Astrocyte of the cerebellum (primary cell): ENCODE measurements at regions not wholly inside any gene's neighbourhood (a gene's known extent, or its start where the extent isn't known, plus 50 kb on each side); places are given as distances from the start of the nearest gene placed in this dataset.
"Not testable (repeated sequence)": the region's sequence is repeated elsewhere in the genome, so short reads cannot be mapped to it uniquely, and the experiment has no call there.

Experiments used
- DNase-seq: peaks from one replicate; pipeline ENCODE4 v3.0.0-alpha.2; 2011; ENCODE audit warnings: low read depth
- H3K4me3 ChIP-seq: 2 replicates; pipeline ENCODE4 v1.5.1; 2011; ENCODE audit warnings: mild to moderate bottlenecking, low read depth, low read length, moderate library complexity
- in situ Hi-C: cut with HindIII; loops from 2 replicates; pipeline ENCODE4 v1.10.0; 2017; ENCODE audit warnings: low sequenced_read_pairs
- TF ChIP-seq, protein P1 (sequence below): IDR thresholded peaks from 2 replicates; pipeline ENCODE4 v1.5.1; 2012; ENCODE audit warnings: low read length, low read depth, moderate library complexity, mild to moderate bottlenecking; ENCODE audit errors: missing control alignments

DNA sequence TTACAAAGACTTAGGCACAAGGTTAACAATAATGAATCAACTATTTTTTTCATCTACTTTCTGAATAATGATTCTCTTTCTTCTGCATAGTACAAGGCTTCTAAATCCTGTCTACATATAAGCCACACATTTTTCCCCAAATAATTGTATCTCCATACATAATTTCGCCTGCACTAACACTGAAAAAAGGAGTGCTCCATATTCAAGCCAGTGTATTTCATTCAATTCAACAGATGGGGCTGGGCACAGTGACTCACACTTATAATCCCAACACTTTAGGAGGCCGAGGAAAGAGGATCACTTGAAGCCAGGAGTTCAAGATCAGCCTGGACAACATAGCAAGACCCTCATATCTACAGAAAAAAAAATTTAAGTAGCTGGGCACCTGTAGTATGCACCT is 86.0 kb upstream of the ZNF800 start:
- no peak overlapping the region for H3K4me3 ChIP-seq
- in situ Hi-C loops: no loop called here
- DNase-seq: no peak
- TF ChIP-seq, protein P1, sequence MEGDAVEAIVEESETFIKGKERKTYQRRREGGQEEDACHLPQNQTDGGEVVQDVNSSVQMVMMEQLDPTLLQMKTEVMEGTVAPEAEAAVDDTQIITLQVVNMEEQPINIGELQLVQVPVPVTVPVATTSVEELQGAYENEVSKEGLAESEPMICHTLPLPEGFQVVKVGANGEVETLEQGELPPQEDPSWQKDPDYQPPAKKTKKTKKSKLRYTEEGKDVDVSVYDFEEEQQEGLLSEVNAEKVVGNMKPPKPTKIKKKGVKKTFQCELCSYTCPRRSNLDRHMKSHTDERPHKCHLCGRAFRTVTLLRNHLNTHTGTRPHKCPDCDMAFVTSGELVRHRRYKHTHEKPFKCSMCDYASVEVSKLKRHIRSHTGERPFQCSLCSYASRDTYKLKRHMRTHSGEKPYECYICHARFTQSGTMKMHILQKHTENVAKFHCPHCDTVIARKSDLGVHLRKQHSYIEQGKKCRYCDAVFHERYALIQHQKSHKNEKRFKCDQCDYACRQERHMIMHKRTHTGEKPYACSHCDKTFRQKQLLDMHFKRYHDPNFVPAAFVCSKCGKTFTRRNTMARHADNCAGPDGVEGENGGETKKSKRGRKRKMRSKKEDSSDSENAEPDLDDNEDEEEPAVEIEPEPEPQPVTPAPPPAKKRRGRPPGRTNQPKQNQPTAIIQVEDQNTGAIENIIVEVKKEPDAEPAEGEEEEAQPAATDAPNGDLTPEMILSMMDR: no peak

DNA sequence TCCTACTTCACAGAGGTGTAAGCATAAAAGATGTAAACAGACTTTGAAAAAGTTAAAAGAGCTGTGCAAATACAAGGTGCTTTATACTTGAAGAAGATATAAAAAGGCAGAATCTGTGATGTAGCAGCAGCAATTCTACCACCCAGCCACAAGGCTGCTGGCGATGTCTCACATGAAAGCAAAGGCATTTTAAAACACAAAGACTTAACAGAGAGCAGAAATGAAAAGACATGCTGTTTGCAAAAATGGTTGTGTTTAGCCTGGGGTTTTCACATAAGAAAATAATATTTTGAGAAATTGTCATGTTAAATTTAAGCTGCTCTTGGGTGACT is 85.5 kb upstream of the ZNF800 start:
- no peak for DNase-seq

DNA sequence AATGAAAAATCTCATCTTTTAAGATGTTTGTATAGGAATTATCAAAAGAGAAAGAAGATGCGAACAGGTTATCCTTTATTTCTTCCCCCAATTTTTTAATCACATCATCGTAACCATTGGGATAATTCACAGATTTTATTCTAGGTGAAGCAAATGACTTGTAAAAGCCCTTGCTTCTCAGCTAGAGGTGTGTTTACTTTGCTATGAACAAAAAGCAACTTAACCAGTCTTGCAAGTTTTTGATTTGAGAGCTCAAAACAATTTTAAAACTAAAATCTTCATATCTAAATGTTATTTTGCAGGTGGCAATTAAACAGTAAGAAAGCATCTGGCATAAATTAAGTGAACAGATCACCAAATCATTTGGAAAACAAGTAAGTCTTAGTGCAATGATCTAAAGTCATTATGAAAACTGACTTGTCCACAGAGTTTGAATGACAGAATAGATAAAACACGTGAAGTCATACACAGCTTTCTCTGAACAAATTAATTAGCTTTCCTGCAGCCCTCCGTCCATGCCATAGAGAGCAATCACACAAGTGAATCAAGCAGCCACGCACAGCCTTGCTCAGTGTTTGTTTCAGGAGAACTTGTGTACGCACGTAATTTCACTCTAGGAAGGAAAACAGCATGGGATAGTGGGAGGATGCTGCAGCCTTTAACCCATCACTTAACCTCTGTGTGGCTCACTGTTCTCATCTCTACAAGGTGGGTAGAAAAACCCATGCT is 85.0 kb upstream of the ZNF800 start:
- TF ChIP-seq, protein P1: no peak
- in situ Hi-C loops: no loop called here
- H3K4me3 ChIP-seq: no peak overlapping the region
- DNase-seq: no peak

More for the DNA sequence above, 85.5 kb upstream of the ZNF800 start:
- in situ Hi-C loops: no loop called here
- no peak overlapping the region for H3K4me3 ChIP-seq
- TF ChIP-seq, protein P1: no peak

DNA sequence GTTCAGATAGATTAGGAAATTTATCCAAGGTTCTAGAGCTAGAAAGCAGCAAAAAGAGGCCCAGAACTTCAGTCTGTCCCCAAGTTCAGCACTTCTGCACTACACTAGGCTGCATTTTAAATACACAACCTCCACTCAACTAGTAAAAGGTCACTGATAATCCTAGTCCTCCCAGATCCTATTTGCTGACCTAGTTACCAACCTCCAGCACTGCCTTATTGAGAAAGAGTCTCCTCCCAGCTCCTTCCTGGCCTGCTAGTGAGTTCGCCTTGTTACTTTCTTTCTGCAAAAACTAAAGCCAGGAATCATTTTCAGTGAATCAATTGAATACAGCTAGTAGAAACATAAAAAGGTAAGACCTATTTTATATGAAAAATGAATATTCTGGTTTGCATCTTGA is 84.1 kb upstream of the ZNF800 start:
- no peak for DNase-seq
- TF ChIP-seq, protein P1: no peak
- in situ Hi-C loops: no loop called here
- no peak overlapping the region for H3K4me3 ChIP-seq

DNA sequence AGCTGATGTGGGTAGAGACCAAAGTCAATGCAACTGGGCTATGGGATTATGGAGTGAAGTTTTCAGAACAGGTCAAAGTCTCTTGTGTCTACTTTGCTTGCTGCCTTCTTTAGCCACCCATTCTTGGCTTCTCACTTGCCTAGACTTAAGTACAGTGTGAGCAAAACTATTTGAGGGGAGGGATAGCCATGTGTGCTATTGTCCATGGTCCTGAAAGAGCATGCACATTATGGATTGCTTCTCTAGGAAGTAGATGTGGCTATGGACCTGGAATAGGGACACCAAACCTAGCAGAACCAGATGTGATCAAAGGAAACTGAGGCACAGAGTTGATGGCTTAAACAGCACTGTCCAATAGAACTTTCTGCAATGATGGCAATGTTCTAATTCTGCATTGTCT is 81.9 kb upstream of the ZNF800 start:
- in situ Hi-C loops: no loop called here
- TF ChIP-seq, protein P1: no peak
- H3K4me3 ChIP-seq: no peak overlapping the region
- no peak for DNase-seq

DNA sequence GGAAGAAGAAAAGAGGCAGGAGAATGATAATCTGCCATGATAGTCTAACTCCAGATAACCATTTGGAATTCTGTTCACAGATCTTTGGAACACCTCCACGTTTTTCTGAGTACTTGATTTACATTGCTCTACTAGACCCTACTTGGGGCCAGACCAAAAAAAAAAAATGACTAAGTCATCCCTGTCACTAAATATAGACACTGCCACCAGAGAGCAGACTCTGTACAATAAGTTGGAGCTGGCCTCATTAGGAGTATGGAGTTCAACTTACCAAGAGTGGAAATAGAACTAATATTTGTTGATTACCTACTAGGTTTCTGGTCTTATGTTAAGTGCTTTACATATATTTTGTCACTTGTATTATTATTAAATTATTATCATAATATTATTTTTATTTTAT is 80.9 kb upstream of the ZNF800 start:
- no peak overlapping the region for H3K4me3 ChIP-seq
- in situ Hi-C loops: no loop called here
- TF ChIP-seq, protein P1: no peak
- no peak for DNase-seq

DNA sequence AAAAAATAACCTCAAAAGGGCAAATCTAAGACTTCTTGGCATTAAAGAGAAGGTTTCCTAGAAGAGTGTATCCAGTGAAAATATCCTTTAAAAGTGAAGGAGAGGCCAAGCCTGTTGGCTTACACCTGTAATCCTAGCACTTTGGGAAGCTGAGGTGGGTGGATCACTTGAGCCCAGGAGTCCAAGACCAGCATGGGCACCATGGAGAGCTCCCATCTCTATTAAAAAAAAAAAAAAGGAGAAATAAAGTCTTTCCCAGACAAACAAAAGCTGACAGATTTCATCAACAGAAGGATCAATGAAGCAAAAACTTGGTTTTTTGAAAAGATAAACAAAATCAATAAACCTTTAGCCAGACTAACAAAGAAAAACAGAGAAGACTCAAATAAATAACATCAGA is 67.6 kb upstream of the ZNF800 start:
- TF ChIP-seq, protein P1: no peak
- DNase-seq: no peak
- no peak overlapping the region for H3K4me3 ChIP-seq
- in situ Hi-C loops: no loop called here

DNA sequence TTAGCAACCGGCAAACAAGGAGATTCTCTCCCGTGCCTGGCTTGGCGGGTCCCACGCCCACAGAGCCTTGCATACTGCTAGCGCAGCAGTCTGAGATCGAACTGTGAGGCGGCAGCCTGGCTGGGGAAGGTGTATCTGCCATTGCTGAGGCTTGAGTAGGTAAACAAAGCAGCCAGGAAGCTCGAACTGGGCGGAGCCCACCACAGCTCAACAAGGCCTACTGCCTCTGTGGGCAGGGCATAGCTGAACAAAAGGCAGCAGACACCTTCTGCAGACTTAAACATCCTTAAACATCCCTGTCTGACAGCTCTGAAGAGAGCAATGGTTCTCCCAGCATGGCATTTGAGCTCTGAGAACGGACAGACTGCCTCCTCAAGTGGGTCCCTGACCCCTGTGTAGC is 58.8 kb upstream of the ZNF800 start:
- DNase-seq, H3K4me3 ChIP-seq, in situ Hi-C loops: not testable (repeated sequence)
